ENCODE measurements at regions not wholly inside any gene's neighbourhood (a gene's known extent, or its start where the extent isn't known, plus 50 kb on each side); places are given as distances from the start of the nearest gene placed in this dataset.

GRCh38 chrX:38856670-38857265 lies 55.5 kb downstream of the MID1IP1 start:
- DNase-seq (ENCODE audit: low spot score) = no peak
- intact Hi-C loops (cut with DNase I) = no loop called here

GRCh38 chrX:38857736-38858523 lies 56.7 kb downstream of the MID1IP1 start:
- intact Hi-C loops (cut with DNase I) = no loop called here
- DNase-seq (ENCODE audit: low spot score) = no peak

GRCh38 chrX:38859602-38860001 lies 58.3 kb downstream of the MID1IP1 start:
- no peak for DNase-seq (ENCODE audit: low spot score)
- intact Hi-C loops (cut with DNase I) = no loop called here

- no peak for DNase-seq (ENCODE audit: low spot score)
- intact Hi-C loops (cut with DNase I) = no loop called here
Measured at GRCh38 chrX:38860106-38861013, 59.1 kb downstream of the MID1IP1 start.

GRCh38 chrX:38861489-38861888 lies 60.2 kb downstream of the MID1IP1 start:
- DNase-seq (ENCODE audit: low spot score) = no peak
- intact Hi-C loops (cut with DNase I) = no loop called here

- intact Hi-C loops (cut with DNase I) = no loop called here
- DNase-seq (ENCODE audit: low spot score) = no peak
Measured at GRCh38 chrX:38862100-38862499, 60.8 kb downstream of the MID1IP1 start.

GRCh38 chrX:38864165-38864564 lies 62.9 kb downstream of the MID1IP1 start:
- DNase-seq (ENCODE audit: low spot score) = no peak
- intact Hi-C loops (cut with DNase I) = no loop called here

GRCh38 chrX:38868321-38868720 lies 67.1 kb downstream of the MID1IP1 start:
- no peak for DNase-seq (ENCODE audit: low spot score)
- intact Hi-C loops (cut with DNase I) = no loop called here

GRCh38 chrX:38868941-38869401 lies 67.7 kb downstream of the MID1IP1 start:
- intact Hi-C loops (cut with DNase I) = no loop called here
- no peak for DNase-seq (ENCODE audit: low spot score)

GRCh38 chrX:38870361-38870895 lies 69.2 kb downstream of the MID1IP1 start:
- intact Hi-C loops (cut with DNase I) = no loop called here
- DNase-seq (ENCODE audit: low spot score) = no peak

GRCh38 chrX:38871129-38872029 lies 70.1 kb downstream of the MID1IP1 start:
- intact Hi-C loops (cut with DNase I) = no loop called here
- no peak for DNase-seq (ENCODE audit: low spot score)

- DNase-seq (ENCODE audit: low spot score) = no peak
- intact Hi-C loops (cut with DNase I) = no loop called here
Measured at GRCh38 chrX:38877366-38877765, 76.1 kb downstream of the MID1IP1 start.

- intact Hi-C loops (cut with DNase I) = no loop called here
Measured at GRCh38 chrX:38878641-38879340, 77.5 kb downstream of the MID1IP1 start.

GRCh38 chrX:38879631-38880220 lies 78.5 kb downstream of the MID1IP1 start:
- intact Hi-C loops (cut with DNase I) = no loop called here
- no peak for DNase-seq (ENCODE audit: low spot score)

More at GRCh38 chrX:38878641-38879340, 77.5 kb downstream of the MID1IP1 start:
- DNase-seq (ENCODE audit: low spot score) = no peak

GRCh38 chrX:38880296-38880854 lies 79.1 kb downstream of the MID1IP1 start:
- no peak for DNase-seq (ENCODE audit: low spot score)
- intact Hi-C loops (cut with DNase I) = no loop called here

- DNase-seq (ENCODE audit: low spot score) = no peak
Measured at GRCh38 chrX:38881066-38881465, 79.8 kb downstream of the MID1IP1 start.

GRCh38 chrX:38881727-38882126 lies 80.5 kb downstream of the MID1IP1 start:
- DNase-seq (ENCODE audit: low spot score) = no peak
- intact Hi-C loops (cut with DNase I) = no loop called here

More at GRCh38 chrX:38881066-38881465, 79.8 kb downstream of the MID1IP1 start:
- intact Hi-C loops (cut with DNase I) = no loop called here

All from cardiac septum (tissue), 1 donor.